ENCODE measurements at regions not wholly inside any gene's neighbourhood (a gene's known extent, or its start where the extent isn't known, plus 50 kb on each side); places are given as distances from the start of the nearest gene placed in this dataset.

DNA sequence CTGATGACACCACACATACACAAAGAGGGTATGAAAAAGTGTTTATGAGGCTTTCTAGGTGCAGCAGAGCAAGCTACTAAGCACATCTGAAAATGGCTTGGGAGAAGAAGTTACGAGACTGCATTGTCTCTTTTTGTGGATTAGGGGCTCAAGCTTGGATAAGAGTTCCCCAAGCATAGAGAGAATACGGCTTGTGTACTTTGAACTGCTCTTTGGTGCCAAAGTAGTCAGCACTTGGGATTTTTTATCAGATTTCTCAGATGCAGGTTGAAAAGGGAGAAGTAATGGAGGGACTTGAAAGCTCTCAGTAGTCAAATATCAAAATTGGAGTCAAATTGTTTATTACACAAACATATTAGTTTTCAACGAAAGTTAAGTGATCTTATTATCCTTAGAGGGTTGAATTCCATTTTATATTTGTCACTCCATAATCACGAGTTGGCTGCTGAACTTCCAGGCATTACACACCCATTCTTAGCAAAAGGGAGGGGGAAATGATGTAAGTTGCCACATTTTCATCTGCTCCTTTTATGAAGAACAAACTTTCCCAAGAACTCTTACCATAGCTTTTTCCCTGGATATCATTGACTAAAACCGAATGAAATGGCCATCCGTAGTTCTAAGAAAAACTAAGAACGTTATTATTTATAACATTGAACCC lies 1904.9 kb downstream of the PCDH7 start:
- H3K4me2 ChIP-seq (ENCODE audit: low read length) = no peak overlapping the region
- H3K9me2 ChIP-seq (replicated peaks; ENCODE audit: low read length) = no peaks in the 10 kb centered on the region
- H3K27me3 ChIP-seq (ENCODE audit: low read length) = no peaks in the 10 kb centered on the region
- no peak for TF ChIP-seq CTCF (conservative IDR thresholded peaks at IDR 0.05; ENCODE audit: low read depth, low read length)
- TF ChIP-seq EZH2phosphoT487 (IDR thresholded peaks at IDR 0.05; ENCODE audit: borderline replicate concordance, low read length) = no peak
- no peak for TF ChIP-seq EZH2 (IDR thresholded peaks at IDR 0.05; ENCODE audit: low read length, unreplicated experiment)
- CTCF ChIA-PET = no interaction called here
- no peaks in the 10 kb centered on the region for H3F3A ChIP-seq (ENCODE audit: low read length, unreplicated experiment)
- H3K36me3 ChIP-seq (ENCODE audit: low read depth, low read length) = no peaks in the 10 kb centered on the region
- H3K79me2 ChIP-seq (ENCODE audit: low read length) = no peaks in the 10 kb centered on the region
- no peaks in the 10 kb centered on the region for H3K4me1 ChIP-seq (ENCODE audit: insufficient read depth, low read length)
- H2AFZ ChIP-seq (ENCODE audit: low read length) = no peak overlapping the region
- ATAC-seq (no peak), DNase-seq (no peak)
- H3K9ac ChIP-seq (ENCODE audit: low read length) = no peak overlapping the region
- no peak overlapping the region for H3K4me3 ChIP-seq (ENCODE audit: low read length)
- POLR2A ChIA-PET (ENCODE audit: unreplicated experiment) = no interaction called here
- intact Hi-C loops (cut with micrococcal nuclease) = no loop called here
- BruUV-seq (replicated peaks) = no TSS peak
- H3K9me3 ChIP-seq (ENCODE audit: low read length) = no peaks in the 10 kb centered on the region
- no peaks in the 10 kb centered on the region for H4K20me1 ChIP-seq (ENCODE audit: low read length)
- H3K27ac ChIP-seq (ENCODE audit: low read length) = no peak overlapping the region

GRCh38 chr4:32625687-32626337 lies 1905.6 kb downstream of the PCDH7 start:
- H3K4me1 ChIP-seq (ENCODE audit: insufficient read depth, low read length) = no peaks in the 10 kb centered on the region
- ATAC-seq = no peak
- ChIA-PET POLR2A (ENCODE audit: unreplicated experiment) (no interaction called here), CTCF (no interaction called here)
- no peak overlapping the region for H2AFZ ChIP-seq (ENCODE audit: low read length)
- H3K9me3 ChIP-seq (ENCODE audit: low read length) = no peaks in the 10 kb centered on the region
- no peak for DNase-seq
- no peak overlapping the region for H3K4me3 ChIP-seq (ENCODE audit: low read length)
- no peaks in the 10 kb centered on the region for H3K9me2 ChIP-seq (replicated peaks; ENCODE audit: low read length)
- no peaks in the 10 kb centered on the region for H3K27me3 ChIP-seq (ENCODE audit: low read length)
- TF ChIP-seq EZH2phosphoT487 (IDR thresholded peaks at IDR 0.05; ENCODE audit: borderline replicate concordance, low read length) = no peak
- no peak for TF ChIP-seq EZH2 (IDR thresholded peaks at IDR 0.05; ENCODE audit: low read length, unreplicated experiment)
- no peak for TF ChIP-seq CTCF (conservative IDR thresholded peaks at IDR 0.05; ENCODE audit: low read depth, low read length)
- H3K4me2 ChIP-seq (ENCODE audit: low read length) = no peak overlapping the region
- no TSS peak for BruUV-seq (replicated peaks)
- H3K79me2 ChIP-seq (ENCODE audit: low read length) = no peaks in the 10 kb centered on the region
- H3K36me3 ChIP-seq (ENCODE audit: low read depth, low read length) = no peaks in the 10 kb centered on the region
- no peak overlapping the region for H3K27ac ChIP-seq (ENCODE audit: low read length)
- H4K20me1 ChIP-seq (ENCODE audit: low read length) = no peaks in the 10 kb centered on the region
- no peak overlapping the region for H3K9ac ChIP-seq (ENCODE audit: low read length)
- no peaks in the 10 kb centered on the region for H3F3A ChIP-seq (ENCODE audit: low read length, unreplicated experiment)
- intact Hi-C loops (cut with micrococcal nuclease) = no loop called here

DNA sequence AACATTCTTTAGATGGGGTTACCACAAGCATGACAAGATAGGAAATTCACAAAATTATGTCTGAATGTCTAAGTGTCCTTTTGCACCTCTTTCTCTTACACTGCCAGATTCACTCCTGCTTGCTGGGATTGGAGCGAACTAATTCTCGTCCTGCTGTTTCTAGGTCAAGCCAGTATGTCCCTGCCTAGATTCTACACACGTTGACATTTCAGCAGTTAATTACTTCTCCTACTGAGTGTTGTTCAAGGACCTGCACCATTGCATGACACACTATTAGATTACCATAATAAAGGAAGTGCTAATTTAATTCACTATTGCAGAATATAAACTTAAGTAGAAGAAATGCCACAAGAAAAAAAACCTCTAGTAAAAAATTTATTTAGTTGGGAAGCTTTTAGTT lies 1911.7 kb downstream of the PCDH7 start:
- no TSS peak for BruUV-seq (replicated peaks)
- H2AFZ ChIP-seq (ENCODE audit: low read length) = no peak overlapping the region
- no peaks in the 10 kb centered on the region for H3K4me1 ChIP-seq (ENCODE audit: insufficient read depth, low read length)
- no peak overlapping the region for H3K4me2 ChIP-seq (ENCODE audit: low read length)
- intact Hi-C loops (cut with micrococcal nuclease) = no loop called here
- no peaks in the 10 kb centered on the region for H3K27me3 ChIP-seq (ENCODE audit: low read length)
- H3K9me2 ChIP-seq (replicated peaks; ENCODE audit: low read length) = no peaks in the 10 kb centered on the region
- no peak overlapping the region for H3K27ac ChIP-seq (ENCODE audit: low read length)
- no peak overlapping the region for H3K4me3 ChIP-seq (ENCODE audit: low read length)
- H3K79me2 ChIP-seq (ENCODE audit: low read length) = no peaks in the 10 kb centered on the region
- POLR2A ChIA-PET (ENCODE audit: unreplicated experiment) = no interaction called here
- H4K20me1 ChIP-seq (ENCODE audit: low read length) = no peaks in the 10 kb centered on the region
- no peak overlapping the region for H3K9ac ChIP-seq (ENCODE audit: low read length)
- CTCF ChIA-PET = no interaction called here
- H3K9me3 ChIP-seq (ENCODE audit: low read length) = no peaks in the 10 kb centered on the region
- H3F3A ChIP-seq (ENCODE audit: low read length, unreplicated experiment) = no peaks in the 10 kb centered on the region
- no peak for DNase-seq
- TF ChIP-seq CTCF (conservative IDR thresholded peaks at IDR 0.05; ENCODE audit: low read depth, low read length) (no peak), EZH2 (IDR thresholded peaks at IDR 0.05; ENCODE audit: low read length, unreplicated experiment) (no peak), EZH2phosphoT487 (IDR thresholded peaks at IDR 0.05; ENCODE audit: borderline replicate concordance, low read length) (no peak)
- no peak for ATAC-seq
- H3K36me3 ChIP-seq (ENCODE audit: low read depth, low read length) = no peaks in the 10 kb centered on the region
